Forelimb muscle (tissue), 1 donor: ENCODE measurements at regions not wholly inside any gene's neighbourhood (a gene's known extent, or its start where the extent isn't known, plus 50 kb on each side); places are given as distances from the start of the nearest gene placed in this dataset.

Experiments used
- DNase-seq: peaks from one replicate; pipeline ENCODE4 v3.0.0-alpha.2; 2013; ENCODE audit warnings: low read depth

DNA sequence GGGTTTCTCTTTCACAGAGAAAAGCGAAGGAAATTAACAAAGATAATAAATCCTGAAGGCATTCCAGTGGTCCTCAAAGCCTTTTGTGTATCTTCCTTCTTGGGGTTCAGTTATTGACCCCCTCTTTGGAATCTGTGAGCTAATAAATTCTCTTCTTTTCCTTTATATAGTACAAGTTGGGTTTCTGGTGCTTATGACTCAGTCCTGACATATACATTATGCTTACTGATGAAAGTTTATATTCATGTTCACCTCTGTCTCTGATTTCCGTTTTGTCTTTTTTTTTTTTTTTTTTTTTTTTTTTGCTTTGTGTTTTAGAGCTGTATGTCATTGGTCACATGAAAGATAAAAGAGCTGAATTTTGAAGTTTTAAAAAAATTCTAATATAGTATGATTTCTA is 230.7 kb upstream of the RBMS3 start:
- DNase-seq, result no peak

DNA sequence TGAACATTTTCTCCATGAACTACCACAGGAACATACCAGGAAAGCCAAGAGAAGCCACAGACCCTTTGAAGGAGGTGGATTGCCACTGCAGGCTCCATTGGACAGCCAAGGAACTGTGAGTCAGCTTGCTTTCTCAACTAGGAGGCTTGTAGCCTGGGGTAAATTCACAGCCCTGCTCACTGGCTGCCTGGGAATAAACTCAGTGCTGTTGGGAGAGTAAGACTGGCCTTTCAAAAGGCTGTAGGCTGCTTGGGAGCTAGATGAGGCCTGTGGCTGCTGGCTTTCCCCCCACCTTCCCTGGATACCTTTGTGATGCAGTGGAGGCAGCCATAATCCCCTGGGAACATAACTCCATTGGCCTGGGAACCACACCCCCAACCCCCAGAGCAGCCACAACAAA is 223.5 kb upstream of the RBMS3 start:
- DNase-seq, result no peak

DNA sequence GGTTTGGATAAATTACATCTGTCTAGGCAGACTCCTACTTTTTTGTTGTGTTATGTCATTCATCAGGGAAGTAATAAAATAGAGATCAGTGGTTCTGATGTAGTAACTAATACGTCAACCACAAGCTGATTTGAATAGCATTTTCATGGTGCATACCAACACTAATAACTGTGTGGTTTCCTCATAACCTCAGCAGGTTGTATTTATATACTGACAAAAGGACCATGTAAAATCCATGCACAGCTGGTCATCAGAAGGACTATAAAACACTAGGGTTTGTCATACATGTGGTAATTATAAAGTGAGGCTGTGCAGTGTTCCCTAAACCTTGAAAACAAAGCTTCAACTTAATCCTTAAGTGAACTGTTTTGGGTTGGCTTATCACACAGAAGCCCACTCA is 216.8 kb upstream of the RBMS3 start:
- no peak for DNase-seq

DNA sequence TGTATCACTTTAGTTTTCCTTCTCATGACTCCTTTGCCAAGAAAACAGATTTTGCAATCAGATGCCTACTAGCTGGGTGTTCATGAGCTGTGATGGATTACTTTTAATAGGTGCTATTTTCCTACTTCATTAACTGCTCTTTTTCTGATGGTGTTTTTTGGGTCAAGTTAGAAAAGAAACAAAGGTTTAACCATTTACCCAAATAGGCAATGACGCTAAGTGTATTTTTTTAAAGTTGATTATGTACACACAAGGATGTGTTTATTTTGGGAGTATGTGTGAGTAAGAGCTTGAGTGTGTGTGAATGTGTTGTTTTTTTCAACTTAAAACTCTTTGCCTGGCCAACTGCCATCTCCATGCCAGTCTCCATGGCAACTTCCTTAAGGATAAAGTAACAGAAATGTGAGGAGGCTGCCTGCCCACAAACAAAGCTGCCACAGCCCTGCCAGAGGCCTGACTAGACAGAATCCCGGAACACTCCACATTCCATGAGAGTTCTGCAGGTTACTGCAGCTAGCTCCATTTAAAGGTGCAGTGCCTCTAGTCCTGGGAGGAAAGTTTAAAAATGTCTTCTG is 215.6 kb upstream of the RBMS3 start:
- DNase-seq, result peak; percentile 19

DNA sequence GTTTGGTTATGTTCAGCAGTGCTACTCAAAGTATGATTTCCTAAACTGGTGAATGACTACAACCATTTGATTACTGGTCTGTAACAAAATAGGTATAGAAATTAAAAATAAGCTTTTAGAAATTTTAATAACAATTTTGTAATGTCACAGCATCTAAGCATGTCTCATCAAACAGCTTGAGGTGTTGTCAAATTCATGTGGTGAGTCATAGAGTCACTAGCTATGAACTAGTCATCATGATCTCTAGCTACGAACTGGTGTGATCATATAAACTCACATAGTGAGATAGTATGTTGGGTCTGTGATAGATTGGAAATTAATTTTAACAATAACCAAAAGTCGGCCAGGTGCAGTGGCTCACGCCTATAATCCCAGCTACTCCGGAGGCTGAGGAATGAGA is 213.9 kb upstream of the RBMS3 start:
- no peak for DNase-seq

DNA sequence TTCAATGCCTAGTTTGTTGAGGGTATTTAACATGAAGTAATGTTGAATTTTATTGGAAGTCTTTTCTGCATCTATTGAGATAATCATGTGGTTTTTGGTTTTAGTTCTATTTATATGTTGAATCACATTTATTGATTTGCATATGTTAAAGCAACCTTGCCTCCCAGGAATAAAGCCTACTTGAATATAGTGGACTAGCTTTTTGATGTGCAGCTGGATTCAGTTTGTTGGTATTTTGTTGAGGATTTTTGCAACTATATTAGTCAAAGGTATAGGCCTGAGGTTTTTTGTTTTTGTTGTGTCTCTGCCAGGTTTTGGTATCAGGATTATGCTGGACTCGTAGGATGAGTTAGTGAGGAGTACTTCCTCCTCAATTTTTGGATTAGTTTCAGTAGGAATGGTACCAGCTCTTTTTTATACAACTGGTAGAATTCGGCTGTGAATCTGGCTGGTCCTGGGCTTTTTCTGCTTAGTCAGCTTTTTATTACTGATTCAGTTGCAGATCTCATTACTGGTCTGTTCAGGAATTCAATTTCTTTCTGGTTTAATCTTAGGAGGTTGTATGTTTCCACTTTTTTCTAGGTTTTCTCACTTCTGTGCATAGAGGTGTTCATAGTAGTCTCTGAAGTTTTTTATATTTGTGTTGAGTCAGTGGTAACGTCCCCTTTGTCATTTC is 209.8 kb upstream of the RBMS3 start:
- DNase-seq, result no peak

DNA sequence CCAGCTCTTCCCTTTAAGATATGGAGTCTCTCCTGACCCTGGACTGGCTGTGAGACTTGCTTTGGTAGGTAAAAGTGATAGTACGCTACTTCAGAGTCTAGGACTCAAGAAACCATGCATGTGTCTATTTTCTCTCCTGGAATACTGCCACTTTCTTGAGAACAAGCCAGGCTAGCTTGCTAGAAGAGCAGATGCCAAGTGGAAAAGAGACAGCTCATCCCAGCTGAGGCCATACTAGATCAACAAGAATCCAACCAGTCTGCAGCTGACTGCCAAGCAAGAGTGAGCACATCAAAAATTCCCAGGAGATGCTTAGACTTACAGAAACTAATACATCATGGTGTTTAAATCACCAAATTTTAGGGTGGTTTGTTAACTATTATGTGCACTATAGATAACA is 208.3 kb upstream of the RBMS3 start:
- DNase-seq, result no peak

DNA sequence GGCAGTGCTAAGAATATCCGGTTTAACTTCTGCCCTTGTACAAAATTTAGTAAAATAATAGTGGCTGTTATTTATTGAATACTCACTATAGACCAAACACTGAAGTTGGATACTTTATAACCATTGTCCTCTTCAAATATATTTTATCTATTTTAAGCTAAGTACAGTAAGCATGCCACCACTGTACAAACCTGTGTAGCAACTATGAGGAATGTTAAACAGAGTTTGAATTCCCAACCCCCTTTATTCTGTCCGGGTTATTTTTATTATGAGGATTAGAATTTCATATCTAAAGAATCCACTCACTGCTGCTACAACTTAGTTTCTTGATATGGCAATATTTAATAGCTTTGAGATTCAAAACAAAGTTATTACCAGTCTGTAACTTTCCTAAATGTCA is 203.5 kb upstream of the RBMS3 start:
- DNase-seq, result no peak

DNA sequence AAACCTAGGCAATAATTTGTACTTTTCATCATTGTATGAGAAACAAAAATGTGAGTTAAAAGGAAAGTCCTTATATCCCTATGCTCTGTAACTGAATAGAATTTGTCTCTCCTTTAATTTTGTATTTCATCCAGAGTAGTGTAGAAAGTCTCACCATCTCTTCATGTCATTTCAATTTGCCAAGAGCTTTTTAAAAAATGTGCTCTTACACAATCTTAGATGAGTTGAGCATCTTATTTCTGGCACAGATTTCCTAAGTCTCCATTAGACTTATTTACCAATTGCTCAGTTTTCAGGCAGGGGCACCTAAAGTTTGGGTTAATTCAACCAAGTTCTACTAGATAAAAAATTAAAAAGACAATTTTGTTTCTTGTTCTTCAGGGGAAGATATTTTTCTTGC is 201.5 kb upstream of the RBMS3 start:
- DNase-seq, result no peak

DNA sequence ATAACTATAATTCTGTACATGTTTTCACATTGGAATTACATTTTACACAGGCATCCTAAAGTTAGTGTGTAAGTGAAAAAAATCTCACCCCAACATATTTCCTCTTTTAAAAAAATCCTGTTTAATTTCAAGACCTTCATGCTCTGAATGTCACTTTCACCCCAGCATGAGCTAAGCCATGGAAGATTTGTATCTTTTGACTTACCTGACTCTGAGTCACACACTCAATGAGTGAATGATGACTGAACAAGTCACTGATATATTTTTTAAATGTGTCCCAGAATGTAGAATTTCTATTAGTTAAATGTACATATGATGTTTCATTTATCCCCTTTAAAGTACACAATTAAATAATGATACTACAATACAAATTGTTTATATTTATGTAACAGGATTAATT is 199.9 kb upstream of the RBMS3 start:
- DNase-seq, result no peak

DNA sequence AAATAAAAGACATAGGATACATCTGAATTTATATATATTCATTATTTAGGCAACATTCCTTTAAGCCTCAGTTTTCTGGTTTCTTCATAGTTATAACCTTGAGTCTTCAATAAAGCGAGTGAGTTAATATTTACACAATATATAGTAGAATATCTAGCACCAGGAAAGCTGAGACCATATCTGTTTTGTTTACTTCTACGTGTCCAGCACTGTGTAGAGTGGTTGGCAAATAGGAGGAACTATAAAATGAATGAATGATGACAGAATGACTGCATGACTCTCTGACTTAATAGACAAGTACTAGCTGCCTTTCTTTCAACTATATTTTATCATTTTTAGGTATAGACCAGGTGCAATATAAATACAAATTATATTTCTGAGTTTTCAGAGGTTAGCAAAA is 197.8 kb upstream of the RBMS3 start:
- no peak for DNase-seq

DNA sequence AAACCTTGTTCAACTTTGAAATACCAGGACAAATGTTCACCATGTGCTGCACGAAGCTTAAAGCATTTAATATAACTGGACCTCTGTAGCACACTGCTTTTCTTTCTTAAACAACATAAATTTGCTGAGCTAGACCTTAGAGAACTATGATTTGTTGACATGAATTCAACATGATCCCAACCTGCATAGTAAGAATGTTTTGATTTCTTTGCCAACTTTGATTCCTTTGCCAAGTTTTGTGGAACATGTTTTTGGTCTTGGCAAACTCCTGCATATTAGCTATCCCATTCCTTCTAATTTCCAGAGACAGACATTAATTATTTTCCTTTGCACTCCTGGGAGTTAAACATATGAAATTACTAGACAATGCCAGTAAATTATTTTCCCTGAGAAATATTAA is 197.2 kb upstream of the RBMS3 start:
- DNase-seq, result peak; percentile 74

DNA sequence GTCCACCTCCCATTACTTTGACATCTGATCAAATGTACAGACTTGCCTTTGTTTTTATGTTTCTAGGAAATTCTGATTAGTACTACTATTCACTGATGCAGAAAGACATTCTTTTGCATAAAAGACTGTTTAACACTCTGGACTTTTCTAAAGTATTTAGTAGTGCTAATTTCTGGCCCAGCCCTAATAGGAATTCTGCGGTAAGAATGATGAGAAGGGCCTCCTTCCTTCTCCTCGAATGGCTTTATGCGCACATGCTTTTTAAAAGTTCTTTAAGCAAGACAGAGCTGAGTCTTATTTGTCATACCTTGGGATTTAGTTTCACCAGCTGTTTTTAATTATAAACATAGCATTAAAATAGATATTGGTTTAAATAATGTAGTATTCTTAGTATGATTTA is 192.3 kb upstream of the RBMS3 start:
- DNase-seq, result no peak

DNA sequence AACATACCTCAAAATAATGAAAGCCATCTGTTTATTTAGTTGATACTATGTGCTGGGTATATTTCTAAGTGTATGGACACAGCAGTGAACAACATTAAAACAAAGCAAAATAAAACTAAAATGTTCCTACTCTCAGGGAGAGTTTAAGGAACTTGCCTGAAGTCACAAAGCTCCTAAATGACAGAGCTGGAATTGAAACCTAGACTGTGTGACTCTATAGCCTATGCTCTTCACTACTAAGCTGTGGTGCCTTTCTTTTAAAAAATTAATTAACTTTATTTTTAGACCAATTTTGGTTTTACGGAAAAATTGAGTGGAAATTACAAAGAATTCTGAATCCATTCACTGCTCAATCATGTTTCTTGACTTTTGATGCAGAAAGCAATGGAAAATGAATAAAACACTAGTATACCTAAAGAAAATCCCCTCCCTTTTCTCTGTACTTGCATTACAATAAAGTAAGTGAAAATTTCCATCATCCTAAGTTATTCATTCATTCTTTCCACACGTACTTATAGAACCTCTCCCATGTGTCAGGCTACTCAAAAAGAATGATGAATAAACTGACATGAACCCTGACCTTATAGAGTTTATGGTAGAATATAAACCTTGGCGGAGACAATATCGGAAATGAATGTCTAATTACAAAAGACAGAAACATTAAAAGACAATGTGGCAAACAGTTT is 189.8 kb upstream of the RBMS3 start:
- DNase-seq, result no peak

DNA sequence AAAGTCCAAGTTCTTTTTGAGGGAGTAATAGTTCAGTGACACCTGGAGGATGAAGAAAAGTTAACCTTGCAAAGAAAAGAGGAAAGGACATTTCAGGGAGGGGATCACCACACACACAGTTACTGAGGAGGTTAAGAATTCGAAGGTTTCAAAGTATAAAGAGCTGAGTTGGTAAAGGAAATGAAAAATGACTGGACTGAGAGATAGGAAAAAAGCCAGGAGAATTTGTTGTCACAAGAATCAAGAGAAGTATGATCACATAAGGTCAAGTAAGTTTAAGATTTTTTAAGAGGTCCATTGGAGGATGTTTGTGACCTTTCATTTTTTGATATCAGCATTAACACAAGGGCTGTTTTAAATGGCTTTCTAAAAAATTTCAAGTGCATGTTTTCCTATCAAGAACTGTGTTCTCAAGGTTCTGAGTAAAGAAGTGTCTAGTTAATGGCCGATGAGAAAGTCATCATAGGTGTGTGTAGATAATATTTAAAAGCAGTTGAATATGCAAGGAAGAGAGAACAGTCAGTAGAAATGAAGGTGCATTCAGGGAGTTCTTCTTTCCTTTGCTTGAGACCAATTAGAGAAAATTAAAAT is 189.2 kb upstream of the RBMS3 start:
- no peak for DNase-seq

DNA sequence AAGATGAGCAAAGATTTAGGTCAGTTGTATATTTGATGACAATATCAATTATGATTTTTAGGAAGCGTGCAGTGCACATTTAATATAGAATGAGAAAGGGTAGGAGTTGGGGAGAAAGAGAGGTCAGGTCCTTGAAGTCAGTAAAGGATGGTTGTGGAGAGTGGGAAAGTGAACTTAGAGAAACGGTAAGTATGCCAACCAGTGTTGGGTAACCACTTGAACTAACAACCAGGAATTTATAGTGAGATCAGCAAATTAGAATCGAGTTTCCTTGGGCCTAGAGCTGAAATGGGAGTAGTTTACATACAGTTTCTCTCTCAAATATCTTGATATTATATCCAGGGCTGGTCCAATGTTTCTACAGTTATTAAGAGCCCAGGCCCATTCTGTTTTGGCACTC is 188.5 kb upstream of the RBMS3 start:
- no peak for DNase-seq

DNA sequence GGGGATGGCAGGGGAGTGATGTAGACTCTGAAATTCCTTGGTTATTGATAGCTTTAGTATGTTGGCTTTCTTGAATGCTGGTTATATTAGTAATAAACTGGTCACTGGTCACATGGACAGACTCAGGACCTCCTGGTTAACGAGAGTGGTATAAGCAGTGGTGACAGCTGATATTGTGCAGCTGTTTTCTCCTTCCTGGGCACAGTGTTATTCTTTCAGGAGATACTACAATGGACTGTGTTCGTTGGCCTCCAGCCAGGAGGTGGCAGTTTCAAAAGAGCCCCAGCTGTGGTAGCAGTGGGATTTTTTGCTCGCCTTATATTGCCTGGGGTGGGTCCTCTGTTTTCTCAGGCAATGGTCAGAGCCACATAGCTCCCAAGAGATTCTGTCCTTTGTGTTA is 181.6 kb upstream of the RBMS3 start:
- no peak for DNase-seq

DNA sequence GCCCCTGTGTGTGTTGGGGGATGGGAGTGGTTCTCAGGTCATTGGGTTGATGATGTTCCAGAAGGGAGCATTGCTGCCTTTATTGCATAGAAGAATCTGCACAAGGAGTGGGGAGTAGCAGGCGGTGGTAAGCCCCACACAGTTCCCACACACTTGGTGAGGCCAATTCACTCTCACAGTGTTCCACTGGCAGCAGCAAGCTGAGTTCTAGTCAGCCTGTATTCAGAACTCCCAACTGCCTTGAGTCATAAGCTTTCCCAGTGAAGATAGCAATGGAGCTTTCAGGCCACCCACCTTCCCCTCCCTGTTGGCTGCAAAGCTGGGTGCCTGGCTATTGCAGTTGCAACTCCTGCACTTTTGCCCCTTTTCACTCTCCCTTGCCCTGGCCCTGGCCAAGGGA is 181.1 kb upstream of the RBMS3 start:
- no peak for DNase-seq

DNA sequence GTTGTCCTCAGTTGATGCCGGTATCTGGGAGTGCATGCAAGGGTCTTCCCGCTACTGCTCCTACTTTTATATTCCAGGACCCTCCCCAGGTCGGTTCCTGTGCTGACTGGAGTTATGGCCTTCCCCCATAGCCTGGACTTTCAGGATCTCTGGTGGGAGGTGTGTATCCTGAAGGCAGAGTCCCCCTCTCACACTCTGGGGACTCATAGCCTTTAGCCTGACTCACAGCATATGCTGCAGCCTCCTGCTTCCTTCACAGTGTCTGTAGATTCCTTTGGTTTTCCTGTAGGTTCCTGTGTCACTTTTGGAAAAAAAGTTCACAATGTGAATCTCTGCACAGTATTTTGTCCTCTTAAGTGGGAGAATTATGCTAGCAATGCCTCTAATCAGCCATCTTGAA is 180.6 kb upstream of the RBMS3 start:
- DNase-seq, result no peak

DNA sequence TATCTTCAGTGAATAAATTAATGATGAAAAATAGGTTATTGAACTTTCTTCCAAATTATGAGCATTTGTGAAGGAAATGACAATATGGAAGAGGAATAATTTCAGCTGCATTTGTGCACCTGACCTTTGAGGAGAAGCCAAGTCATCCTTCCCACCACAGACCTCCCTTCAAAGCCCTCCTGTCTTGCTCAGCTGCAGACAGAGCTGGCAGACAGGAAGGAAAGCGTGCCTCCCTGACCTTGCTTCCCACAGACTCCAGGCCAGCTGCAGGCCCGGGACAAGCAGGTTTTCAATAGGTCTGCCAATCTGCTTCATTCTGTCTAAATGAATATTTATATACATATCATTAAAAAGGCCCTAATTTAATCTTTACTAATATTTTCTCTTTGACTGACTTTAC is 152.9 kb upstream of the RBMS3 start:
- DNase-seq, result no peak

DNA sequence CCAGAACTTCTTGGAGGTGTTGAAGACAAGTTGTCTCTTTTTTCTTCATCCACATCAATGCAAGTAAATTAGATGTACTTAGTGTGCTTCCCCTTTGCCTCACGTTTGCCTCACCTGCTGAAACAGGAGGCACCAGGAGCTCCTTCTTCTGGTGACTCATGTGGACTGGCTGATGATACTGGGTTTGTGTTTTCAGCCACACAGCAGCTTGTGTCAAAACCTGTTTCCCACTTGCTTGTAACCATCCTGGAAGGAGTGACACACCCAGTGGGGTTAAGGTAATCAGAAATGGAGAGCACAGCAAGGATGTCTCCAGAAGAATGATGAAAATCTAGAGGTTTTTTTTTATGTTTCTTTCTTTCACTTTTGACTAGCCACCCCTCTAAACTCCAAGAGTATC is 143.3 kb upstream of the RBMS3 start:
- DNase-seq, result no peak

DNA sequence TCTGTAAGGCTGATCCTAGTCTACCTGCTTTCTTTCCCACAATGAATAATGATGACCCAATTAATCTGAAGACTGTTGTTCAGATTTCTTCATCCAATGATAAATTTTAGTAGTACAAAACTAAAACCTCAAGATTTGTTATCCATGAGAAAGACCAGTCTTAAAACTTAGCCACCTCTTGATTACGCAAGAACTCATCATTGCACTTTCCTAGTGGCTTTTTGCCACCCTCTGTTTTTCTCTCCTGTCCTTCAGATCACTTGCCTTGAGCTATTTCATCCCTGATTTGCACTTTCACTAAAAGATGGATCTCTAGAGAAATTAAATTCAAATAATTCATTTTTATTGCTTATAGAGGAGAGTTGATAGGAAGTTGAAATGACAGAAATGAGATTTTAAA is 142.7 kb upstream of the RBMS3 start:
- no peak for DNase-seq

DNA sequence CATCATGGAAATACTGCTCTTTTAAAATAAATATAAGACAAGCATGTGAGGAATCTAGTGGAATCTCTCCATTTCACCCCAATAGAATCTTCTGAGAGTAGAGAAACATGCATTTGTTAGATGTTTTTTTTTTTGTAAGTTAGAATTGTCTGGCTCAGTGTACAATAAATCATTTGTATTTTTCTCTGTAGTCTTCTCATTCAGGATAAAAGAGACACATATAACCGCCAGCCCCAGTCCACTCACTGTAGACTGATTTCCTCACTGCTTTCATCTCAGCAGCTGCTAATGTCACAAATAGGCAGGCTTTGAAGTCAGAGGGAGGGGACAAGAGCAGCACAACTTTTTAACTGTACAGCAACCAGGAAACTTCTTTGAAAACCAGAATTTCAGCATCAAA is 140.2 kb upstream of the RBMS3 start:
- DNase-seq, result no peak
